Trophoblast cell (in vitro differentiated cells and primary cell): ENCODE measurements at regions not wholly inside any gene's neighbourhood (a gene's known extent, or its start where the extent isn't known, plus 50 kb on each side); places are given as distances from the start of the nearest gene placed in this dataset.
"Not testable (repeated sequence)": the region's sequence is repeated elsewhere in the genome, so short reads cannot be mapped to it uniquely, and the experiment has no call there.

ENCODE experiments used
- DNase-seq, 2 donors: peaks; one replicate each; pipeline ENCODE4 v3.0.0-alpha.2; 2016
- H2AFZ ChIP-seq: 2 replicates; pipeline ENCODE4 v1.6.1; 2013; ENCODE audit warnings: low read length, moderate library complexity, mild to moderate bottlenecking; ENCODE audit not compliant: insufficient read depth, poor library complexity
- H2AK5ac ChIP-seq: 2 replicates; pipeline ENCODE4 v1.6.1; 2013; ENCODE audit warnings: mild to moderate bottlenecking, low read length
- H2BK120ac ChIP-seq: 2 replicates; pipeline ENCODE4 v1.6.1; 2013; ENCODE audit warnings: low read length, mild to moderate bottlenecking, moderate library complexity; ENCODE audit not compliant: insufficient read depth, poor library complexity
- H2BK12ac ChIP-seq: 2 replicates; pipeline ENCODE4 v1.6.1; 2013; ENCODE audit warnings: mild to moderate bottlenecking, low read length, moderate library complexity
- H2BK5ac ChIP-seq: 2 replicates; pipeline ENCODE4 v1.6.1; 2013; ENCODE audit warnings: low read length, low read depth, moderate library complexity, mild to moderate bottlenecking; ENCODE audit not compliant: poor library complexity
- H3K14ac ChIP-seq: 2 replicates; pipeline ENCODE4 v1.6.1; 2013; ENCODE audit warnings: mild to moderate bottlenecking, low read length
- H3K18ac ChIP-seq: 2 replicates; pipeline ENCODE4 v1.6.1; 2013; ENCODE audit warnings: mild to moderate bottlenecking, low read length
- H3K23ac ChIP-seq: 2 replicates; pipeline ENCODE4 v1.6.1; 2013; ENCODE audit warnings: low read length
- H3K27ac ChIP-seq: 2 replicates; pipeline ENCODE4 v1.5.1; 2013; ENCODE audit warnings: low read depth, mild to moderate bottlenecking, inconsistent platforms, low read length, moderate library complexity
- H3K27me3 ChIP-seq: 2 replicates; pipeline ENCODE4 v1.6.1; 2013; ENCODE audit warnings: inconsistent platforms, mild to moderate bottlenecking, low read length, moderate library complexity; ENCODE audit not compliant: insufficient read depth
- H3K36me3 ChIP-seq, 2 experiments: 1 replicate in 1 of 2; 2 replicates in 1 of 2; pipeline ENCODE4 v1.6.1; 2013; ENCODE audit warnings: low read length in 2 of 2, mild to moderate bottlenecking in 2 of 2, moderate library complexity in 1 of 2; ENCODE audit not compliant: insufficient read depth in 2 of 2, control insufficient read depth in 1 of 2
- H3K4ac ChIP-seq: 2 replicates; pipeline ENCODE4 v1.6.1; 2013; ENCODE audit warnings: low read depth, mild to moderate bottlenecking, low read length, moderate library complexity
- H3K4me1 ChIP-seq, 2 experiments: 1 replicate in 1 of 2; 2 replicates in 1 of 2; pipeline ENCODE4 v1.6.1; 2013; ENCODE audit warnings: low read length in 2 of 2, mild to moderate bottlenecking in 2 of 2, moderate library complexity in 1 of 2; ENCODE audit not compliant: insufficient read depth in 2 of 2, control insufficient read depth in 1 of 2
- H3K4me2 ChIP-seq: 2 replicates; pipeline ENCODE4 v1.6.1; 2013; ENCODE audit warnings: inconsistent platforms, mild to moderate bottlenecking, low read length, moderate library complexity
- H3K4me3 ChIP-seq: 2 replicates; pipeline ENCODE4 v1.5.1; 2013; ENCODE audit warnings: mild to moderate bottlenecking, low read depth, low read length, inconsistent platforms
- H3K79me1 ChIP-seq: one replicate; pipeline ENCODE4 v1.6.1; 2013; ENCODE audit warnings: low read length
- H3K79me2 ChIP-seq: 2 replicates; pipeline ENCODE4 v1.6.1; 2013; ENCODE audit warnings: low read length, mild to moderate bottlenecking; ENCODE audit not compliant: control insufficient read depth, insufficient read depth, poor library complexity
- H3K9ac ChIP-seq: 2 replicates; pipeline ENCODE4 v1.6.1; 2013; ENCODE audit warnings: mild to moderate bottlenecking, low read length
- H3K9me3 ChIP-seq: 2 replicates; pipeline ENCODE4 v1.6.1; 2013; ENCODE audit warnings: low read depth, mild to moderate bottlenecking, control low read depth, inconsistent platforms, low read length; ENCODE audit not compliant: insufficient read depth
- H4K12ac ChIP-seq: 2 replicates; pipeline ENCODE4 v1.6.1; 2013; ENCODE audit warnings: low read depth, mild to moderate bottlenecking, low read length, moderate library complexity
- H4K8ac ChIP-seq: 2 replicates; pipeline ENCODE4 v1.6.1; 2013; ENCODE audit warnings: low read depth, mild to moderate bottlenecking, low read length, moderate library complexity
- H4K91ac ChIP-seq: one replicate; pipeline ENCODE4 v1.6.1; 2013; ENCODE audit warnings: low read depth, mild to moderate bottlenecking, low read length, moderate library complexity
- WGBS: extraction: QIAGEN DNeasy Blood & Tissue Kit; methylation state at CpG from one replicate; pipeline ENCODE4 v1.1.7; 2013; ENCODE audit warnings: missing lambda C conversion rate; ENCODE audit not compliant: insufficient read length, insufficient coverage; ENCODE audit errors: extremely low coverage; 5-methylcytosine and 5-hydroxymethylcytosine counted together

- H3K4me1 ChIP-seq: no peaks in the 10 kb centered on the region
- H2BK5ac ChIP-seq: no peak overlapping the region
- no peaks in the 10 kb centered on the region for H3K27me3 ChIP-seq
- no peak overlapping the region for H4K12ac ChIP-seq
- H2AFZ ChIP-seq: no peak overlapping the region
- no peak for DNase-seq
- no peak overlapping the region for H3K4ac ChIP-seq
- no peak overlapping the region for H4K8ac ChIP-seq
- no peaks in the 10 kb centered on the region for H3K79me1 ChIP-seq
- no peak overlapping the region for H3K9ac ChIP-seq
- H3K14ac ChIP-seq: no peak overlapping the region
- H3K23ac ChIP-seq: no peak overlapping the region
- H2BK12ac ChIP-seq: no peak overlapping the region
- no peak overlapping the region for H3K4me3 ChIP-seq
- no peak overlapping the region for H3K4me2 ChIP-seq
- no peaks in the 10 kb centered on the region for H3K79me2 ChIP-seq
- no peak overlapping the region for H4K91ac ChIP-seq
- no peaks in the 10 kb centered on the region for H3K36me3 ChIP-seq
- H2AK5ac ChIP-seq: no peak overlapping the region
- no peak overlapping the region for H3K27ac ChIP-seq
- H3K18ac ChIP-seq: no peak overlapping the region
- no peak overlapping the region for H2BK120ac ChIP-seq
- no peaks in the 10 kb centered on the region for H3K9me3 ChIP-seq
These were observed 151.2 kb upstream of the MINDY3 start for GRCh38 chr10:16011548-16011947.

DNA sequence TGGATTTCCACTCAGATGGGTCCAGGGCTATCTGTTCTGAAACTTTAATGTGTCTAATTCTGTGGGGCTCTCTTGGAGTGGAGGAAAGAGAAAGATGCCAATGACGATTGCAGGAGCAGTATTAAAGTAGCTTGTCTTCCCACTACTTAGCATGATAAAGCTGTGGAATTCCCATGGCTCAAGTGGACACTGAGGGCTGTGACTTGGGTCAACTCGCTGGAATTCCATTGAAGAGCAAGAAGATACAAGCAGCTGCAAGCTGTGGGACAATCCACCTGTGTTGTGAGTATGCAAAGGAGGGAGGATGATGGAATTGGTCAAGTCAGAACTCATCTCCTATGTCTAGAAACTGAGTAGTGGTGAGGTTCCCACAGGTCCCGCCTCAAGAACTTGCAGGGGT is 154.2 kb upstream of the MINDY3 start:
- Histone ChIP-seq H4K91ac (no peak overlapping the region), H3K36me3 (no peaks in the 10 kb centered on the region), H2BK5ac (no peak overlapping the region), H3K27me3 (no peaks in the 10 kb centered on the region), H3K27ac (no peak overlapping the region), H3K23ac (no peak overlapping the region), H3K79me2 (no peaks in the 10 kb centered on the region), H2BK12ac (no peak overlapping the region), H4K8ac (no peak overlapping the region), H2AFZ (no peak overlapping the region), H3K9ac (no peak overlapping the region), H3K4me1 (no peaks in the 10 kb centered on the region), H3K14ac (no peak overlapping the region), H2BK120ac (no peak overlapping the region), H3K9me3 (no peaks in the 10 kb centered on the region), H3K79me1 (no peaks in the 10 kb centered on the region), H3K4me2 (no peak overlapping the region), H3K4ac (no peak overlapping the region), H3K4me3 (no peak overlapping the region), H4K12ac (no peak overlapping the region), H2AK5ac (no peak overlapping the region), H3K18ac (no peak overlapping the region)
- no CpG with 5 or more reads among the region's 3 CpGs for WGBS
- no peak for DNase-seq

DNA sequence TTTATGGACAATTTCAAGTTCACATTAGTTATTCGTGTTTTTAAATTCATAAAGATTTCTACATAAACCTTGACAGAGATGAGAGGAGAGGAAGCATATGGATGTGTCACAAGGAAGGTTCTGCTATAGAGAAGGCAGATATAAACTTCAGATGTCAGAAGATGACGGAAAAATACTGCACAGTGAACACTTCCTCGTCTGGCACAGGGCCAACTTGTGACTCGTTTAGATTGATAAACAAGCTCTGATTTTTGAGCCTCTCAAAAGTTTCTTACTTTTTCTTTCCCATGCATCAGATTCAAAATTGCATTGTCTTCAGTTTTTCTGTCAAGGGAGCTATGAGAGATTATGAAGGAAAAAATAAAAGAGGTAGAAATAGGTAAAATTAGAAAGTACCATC is 156.4 kb upstream of the MINDY3 start:
- Histone ChIP-seq H3K14ac (no peak overlapping the region), H3K4me3 (no peak overlapping the region), H2AK5ac (no peak overlapping the region), H3K4me2 (no peak overlapping the region), H4K91ac (no peak overlapping the region), H2BK12ac (no peak overlapping the region), H2BK5ac (no peak overlapping the region), H3K79me1 (no peaks in the 10 kb centered on the region), H3K27ac (no peak overlapping the region), H3K18ac (no peak overlapping the region), H3K9me3 (peaks cover 2% of the 10 kb centered on the region), H4K12ac (no peak overlapping the region), H2BK120ac (no peak overlapping the region), H3K36me3 (no peaks in the 10 kb centered on the region), H4K8ac (no peak overlapping the region), H3K23ac (no peak overlapping the region), H3K4ac (no peak overlapping the region), H3K79me2 (no peaks in the 10 kb centered on the region), H3K9ac (no peak overlapping the region), H3K4me1 (no peaks in the 10 kb centered on the region), H2AFZ (no peak overlapping the region), H3K27me3 (no peaks in the 10 kb centered on the region)
- no CpG with 5 or more reads among the region's 4 CpGs for WGBS
- no peak for DNase-seq

GRCh38 chr10:16020836-16021235 is 160.5 kb upstream of the MINDY3 start:
- Histone ChIP-seq H4K8ac (no peak overlapping the region), H3K27ac (no peak overlapping the region), H2BK5ac (no peak overlapping the region), H3K36me3 (no peaks in the 10 kb centered on the region), H3K9me3 (peaks cover 2% of the 10 kb centered on the region), H3K79me1 (no peaks in the 10 kb centered on the region), H2AK5ac (no peak overlapping the region), H3K79me2 (no peaks in the 10 kb centered on the region), H4K91ac (no peak overlapping the region), H3K4me3 (no peak overlapping the region), H3K4me2 (no peak overlapping the region), H3K4ac (no peak overlapping the region), H3K4me1 (no peaks in the 10 kb centered on the region), H2BK12ac (no peak overlapping the region), H3K14ac (no peak overlapping the region), H3K9ac (no peak overlapping the region), H2AFZ (no peak overlapping the region), H2BK120ac (no peak overlapping the region), H3K27me3 (no peaks in the 10 kb centered on the region), H3K18ac (no peak overlapping the region), H4K12ac (no peak overlapping the region), H3K23ac (no peak overlapping the region)
- DNase-seq: no peak
- no CpG with 5 or more reads among the region's 1 CpG for WGBS

GRCh38 chr10:16026832-16027231 is 166.5 kb upstream of the MINDY3 start:
- not testable (repeated sequence) for H2AFZ ChIP-seq, H2BK5ac ChIP-seq, H2BK120ac ChIP-seq, H3K4ac ChIP-seq, H3K4me1 ChIP-seq, H3K27ac ChIP-seq, H3K4me2 ChIP-seq, H3K79me1 ChIP-seq, H2AK5ac ChIP-seq, H4K8ac ChIP-seq, H3K4me3 ChIP-seq, H3K79me2 ChIP-seq, H4K91ac ChIP-seq, H3K18ac ChIP-seq, H3K36me3 ChIP-seq, H4K12ac ChIP-seq, DNase-seq, H2BK12ac ChIP-seq, H3K9me3 ChIP-seq, H3K27me3 ChIP-seq, H3K14ac ChIP-seq, H3K23ac ChIP-seq, H3K9ac ChIP-seq
- no CpG with 5 or more reads among the region's 14 CpGs for WGBS
